Lung (tissue), 11 donors: ENCODE measurements at regions not wholly inside any gene's neighbourhood (a gene's known extent, or its start where the extent isn't known, plus 50 kb on each side); places are given as distances from the start of the nearest gene placed in this dataset.
"Not testable (repeated sequence)": the region's sequence is repeated elsewhere in the genome, so short reads cannot be mapped to it uniquely, and the experiment has no call there.

Experiments
- ATAC-seq: fragments of 200-7000 bp; cut with Tn5 transposase; one replicate; pipeline ENCODE4 v1.9.1; 2020; ENCODE audit warnings: moderate number of reproducible peaks; ENCODE audit not compliant: insufficient read depth, low FRiP score
- DNase-seq, 3 donors: peaks; one replicate each; pipeline ENCODE4 v3.0.0-alpha.2; 2013 to 2017
- H3K27ac ChIP-seq, 2 donors: one replicate each; pipeline ENCODE4 v1.5.1; 2013; ENCODE audit warnings: mild to moderate bottlenecking in 2 of 2, moderate library complexity in 2 of 2, control low read depth in 1 of 2, inconsistent platforms in 1 of 2, low read depth in 1 of 2, low read length in 1 of 2
- H3K27me3 ChIP-seq, 3 donors: one replicate each; pipeline ENCODE4 v1.5.1; 2013; ENCODE audit warnings: low read length in 2 of 3; ENCODE audit not compliant: control insufficient read depth in 3 of 3, insufficient read depth in 3 of 3
- H3K36me3 ChIP-seq, 4 donors: one replicate each; pipeline ENCODE4 v1.5.1; 2013; ENCODE audit warnings: low read length in 4 of 4, mild to moderate bottlenecking in 1 of 4, moderate library complexity in 1 of 4; ENCODE audit not compliant: control insufficient read depth in 4 of 4, insufficient read depth in 4 of 4
- H3K4me1 ChIP-seq, 5 donors: one replicate each; pipeline ENCODE4 v1.5.1; 2013; ENCODE audit warnings: low read length in 5 of 5, mild to moderate bottlenecking in 2 of 5, moderate library complexity in 1 of 5; ENCODE audit not compliant: control insufficient read depth in 5 of 5, insufficient read depth in 5 of 5
- H3K4me3 ChIP-seq: one replicate; pipeline ENCODE4 v1.5.1; 2013; ENCODE audit warnings: mild to moderate bottlenecking, control low read depth, moderate library complexity
- H3K9ac ChIP-seq, 2 donors: one replicate each; pipeline ENCODE4 v1.5.1; 2013; ENCODE audit warnings: low read length in 2 of 2, control low read depth in 1 of 2; ENCODE audit not compliant: insufficient read depth in 1 of 2
- H3K9me3 ChIP-seq, 4 donors: one replicate each; pipeline ENCODE4 v1.5.1; 2013; ENCODE audit warnings: low read length in 3 of 4, mild to moderate bottlenecking in 1 of 4, moderate library complexity in 1 of 4; ENCODE audit not compliant: control insufficient read depth in 4 of 4, insufficient read depth in 3 of 4
- CTCF ChIP-seq: IDR thresholded peaks from 2 replicates; pipeline ENCODE4 v1.5.1; 2012; ENCODE audit warnings: mild to moderate bottlenecking; ENCODE audit errors: control extremely low read depth, extremely low read depth
- WGBS, 2 donors: extraction: QIAGEN DNeasy Blood & Tissue Kit; methylation state at CpG; one replicate each; pipeline ENCODE4 v1.1.7; 2013; 5-methylcytosine and 5-hydroxymethylcytosine counted together
- donor health status: control.
- donor health status: control.
- donor health status: Bipolar disorder and iron deficiency.
- donor health status: healthy.
- donor health status: DM: yes; HTN: yes; CAD: no.

GRCh38 chr14:80024417-80024816, 186.9 kb downstream of the DIO2 start:
- H3K4me3 ChIP-seq, result no peak overlapping the region
- TF ChIP-seq CTCF, result no peak
- no peaks in the 10 kb centered on the region for H3K36me3 ChIP-seq
- H3K27me3 ChIP-seq, result no peaks in the 10 kb centered on the region
- ATAC-seq, result no peak
- no peak overlapping the region for H3K9ac ChIP-seq
- no peaks in the 10 kb centered on the region for H3K4me1 ChIP-seq
- H3K27ac ChIP-seq, result no peak overlapping the region
- 69 to 88% methylated on average over 4 of the region's 4 CpGs for WGBS, 2 donors
- DNase-seq, result no peak
- H3K9me3 ChIP-seq, result peaks cover 0 to 7% (median 0%) of the 10 kb centered on the region in 4 donors

DNA sequence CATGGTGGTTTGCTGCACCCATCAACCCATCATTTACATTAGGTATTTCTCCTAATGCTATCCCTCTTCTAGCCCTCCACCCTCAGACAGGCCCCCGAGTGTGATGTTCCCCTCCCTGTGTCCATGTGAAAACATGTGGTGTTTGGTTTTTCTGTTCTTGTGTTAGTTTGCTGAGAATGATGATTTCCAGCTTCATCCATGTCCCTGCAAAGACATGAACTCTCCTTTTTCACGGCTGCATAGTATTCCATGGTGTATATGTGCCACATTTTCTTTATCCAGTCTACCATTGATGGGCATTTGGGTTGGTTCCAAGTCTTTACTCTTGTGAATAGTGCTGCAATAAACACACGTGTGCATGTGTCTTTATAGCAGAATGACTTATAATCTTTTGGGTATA, 192.8 kb downstream of the DIO2 start:
- H3K36me3 ChIP-seq, DNase-seq, H3K27me3 ChIP-seq, ATAC-seq, H3K9me3 ChIP-seq, H3K4me3 ChIP-seq, H3K9ac ChIP-seq, H3K4me1 ChIP-seq, H3K27ac ChIP-seq: not testable (repeated sequence)
- WGBS, 2 donors, result 75 to 90% methylated on average over 3 of the region's 3 CpGs

GRCh38 chr14:80017795-80018194, 193.5 kb downstream of the DIO2 start:
- Histone ChIP-seq H3K27ac (no peak overlapping the region), H3K27me3 (no peaks in the 10 kb centered on the region), H3K4me1 (no peaks in the 10 kb centered on the region), H3K9ac (no peak overlapping the region), H3K4me3 (no peak overlapping the region), H3K9me3 (no peaks in the 10 kb centered on the region), H3K36me3 (no peaks in the 10 kb centered on the region)
- 77 to 81% methylated on average over 4 of the region's 4 CpGs for WGBS, 2 donors
- DNase-seq, result no peak
- no peak for TF ChIP-seq CTCF
- ATAC-seq, result no peak

DNA sequence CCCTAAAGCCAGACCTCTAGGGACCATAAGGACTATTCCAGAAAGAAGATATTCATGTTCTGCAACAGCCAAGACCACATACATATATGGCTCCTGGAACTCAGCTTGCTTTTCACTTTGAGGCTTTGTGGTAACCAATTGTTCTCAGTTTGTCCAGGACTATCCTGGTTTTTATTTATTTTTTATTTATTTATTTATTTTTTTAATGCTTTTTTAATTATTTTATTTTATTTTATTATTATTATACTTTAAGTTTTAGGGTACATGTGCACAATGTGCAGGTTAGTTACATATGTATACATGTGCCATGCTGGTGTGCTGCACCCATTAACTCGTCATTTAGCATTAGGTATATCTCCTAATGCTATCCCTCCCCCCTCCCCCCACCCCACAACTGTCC, 201.1 kb downstream of the DIO2 start:
- H3K4me1 ChIP-seq, H3K36me3 ChIP-seq, ATAC-seq, H3K27ac ChIP-seq, H3K9me3 ChIP-seq, DNase-seq, H3K4me3 ChIP-seq, H3K9ac ChIP-seq, H3K27me3 ChIP-seq: not testable (repeated sequence)
- WGBS, 2 donors, result no CpG with 5 or more reads among the region's 1 CpG

DNA sequence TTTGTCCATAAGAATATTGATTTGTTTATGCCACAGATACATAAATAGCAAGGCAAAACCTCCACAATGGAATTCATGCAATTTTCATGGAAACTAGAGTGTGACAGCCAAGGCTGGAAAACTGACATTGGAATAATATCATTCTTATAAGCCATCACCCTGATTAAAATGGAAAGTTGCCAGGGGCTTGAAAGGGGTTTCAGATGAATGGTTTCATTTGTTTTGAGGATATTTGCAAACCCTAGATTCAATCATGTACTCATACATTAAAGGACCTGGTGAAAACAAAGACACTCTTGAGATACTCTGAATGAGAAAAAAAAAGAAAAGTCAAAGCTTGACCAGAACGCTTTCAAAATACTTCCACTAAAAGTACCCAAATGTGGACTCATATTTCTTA, 205.7 kb downstream of the DIO2 start:
- Histone ChIP-seq H3K9me3 (no peaks in the 10 kb centered on the region), H3K4me3 (no peak overlapping the region), H3K9ac (no peak overlapping the region), H3K36me3 (no peaks in the 10 kb centered on the region), H3K27me3 (no peaks in the 10 kb centered on the region), H3K27ac (no peak overlapping the region), H3K4me1 (peaks cover 0 to 7% (median 0%) of the 10 kb centered on the region in 5 donors)
- TF ChIP-seq CTCF, result no peak
- ATAC-seq (no peak), DNase-seq (no peak)
- WGBS, 2 donors, result 0 to 50% methylated on average over 1 of the region's 1 CpG
